PFSK-1 (cell line): ENCODE measurements at regions not wholly inside any gene's neighbourhood (a gene's known extent, or its start where the extent isn't known, plus 50 kb on each side); places are given as distances from the start of the nearest gene placed in this dataset.

Experiments
- REST ChIP-seq, 2 experiments: IDR thresholded peaks; 2 replicates each; pipeline versions ENCODE4 v1.6.1 to v1.8.0; 2011 to 2012; ENCODE audit warnings: low read depth in 2 of 2, low read length in 2 of 2, control low read depth in 1 of 2, inconsistent platforms in 1 of 2, mild to moderate bottlenecking in 1 of 2, moderate library complexity in 1 of 2; ENCODE audit not compliant: insufficient read depth in 1 of 2
- SIN3A ChIP-seq: IDR thresholded peaks from 2 replicates; pipeline ENCODE4 v1.6.1; 2012; ENCODE audit warnings: mild to moderate bottlenecking, low read length, moderate library complexity, borderline replicate concordance; ENCODE audit not compliant: insufficient read depth
- TAF1 ChIP-seq: IDR thresholded peaks from 2 replicates; pipeline ENCODE4 v1.6.1; 2012; ENCODE audit warnings: low read length, control low read depth, borderline replicate concordance; ENCODE audit not compliant: insufficient read depth

GRCh38 chr1:189682591-189682990, 795.1 kb downstream of the BRINP3 start:
- no peak for TF ChIP-seq SIN3A
- TF ChIP-seq REST (IDR thresholded peaks at IDR 0.05; ENCODE audit: insufficient read depth in 1 of 2, low read depth in 2 of 2, low read length in 2 of 2), result no peak
- no peak for TF ChIP-seq TAF1
